Kasumi-1 (cell line): ENCODE measurements at regions not wholly inside any gene's neighbourhood (a gene's known extent, or its start where the extent isn't known, plus 50 kb on each side); places are given as distances from the start of the nearest gene placed in this dataset.

Experiments
- DNase-seq, 2 experiments: peaks; one replicate each; lab custom pipeline; 2025; lab: John Stamatoyannopoulos, UW

- no peak for DNase-seq
Observed at GRCh38 chr1:90650401-90650800, 66.7 kb downstream of the BARHL2 start.

DNA sequence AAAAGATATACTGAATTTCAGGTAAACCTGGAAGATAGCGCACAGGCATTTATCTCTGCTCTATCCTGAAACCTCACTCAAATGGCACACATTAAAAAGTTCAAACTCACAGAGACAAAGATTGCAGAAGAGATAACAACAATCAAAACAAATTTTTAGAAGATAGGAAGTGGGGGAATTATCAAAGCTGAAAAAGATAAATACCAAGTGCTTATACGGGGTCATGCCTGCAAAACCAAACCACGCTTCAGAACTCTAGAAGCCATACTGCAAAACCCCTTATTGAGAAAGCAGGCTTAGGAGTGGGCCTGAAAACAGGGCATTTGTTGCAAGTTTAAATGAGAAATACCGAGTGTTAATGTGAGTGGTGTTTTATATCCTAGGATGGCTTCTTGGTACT lies 76.8 kb downstream of the BARHL2 start:
- DNase-seq = no peak

GRCh38 chr1:90622666-90623065 lies 94.4 kb downstream of the BARHL2 start:
- DNase-seq = no peak

DNA sequence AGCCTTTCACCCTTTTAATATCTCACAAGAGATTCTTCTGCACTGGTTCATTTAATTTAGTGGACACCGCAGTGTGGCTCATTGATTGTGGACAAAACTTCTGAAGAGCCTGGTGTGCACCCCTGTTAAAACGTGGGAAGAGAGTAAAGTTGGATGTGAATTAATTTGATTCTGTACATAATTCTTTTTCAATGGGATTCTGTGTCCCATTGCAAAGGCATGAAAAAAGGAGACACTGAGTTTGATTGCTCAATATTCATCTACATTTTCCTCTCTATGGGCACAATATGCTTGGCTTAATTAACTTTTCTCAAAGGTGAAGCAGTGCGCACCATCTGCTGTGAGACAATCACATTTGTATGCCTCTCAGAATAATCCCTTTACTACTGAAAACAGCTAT lies 95.1 kb downstream of the BARHL2 start:
- DNase-seq = no peak

- DNase-seq = peak; percentile 37 to 47
Observed at GRCh38 chr1:90616395-90616794, 100.7 kb downstream of the BARHL2 start.

DNA sequence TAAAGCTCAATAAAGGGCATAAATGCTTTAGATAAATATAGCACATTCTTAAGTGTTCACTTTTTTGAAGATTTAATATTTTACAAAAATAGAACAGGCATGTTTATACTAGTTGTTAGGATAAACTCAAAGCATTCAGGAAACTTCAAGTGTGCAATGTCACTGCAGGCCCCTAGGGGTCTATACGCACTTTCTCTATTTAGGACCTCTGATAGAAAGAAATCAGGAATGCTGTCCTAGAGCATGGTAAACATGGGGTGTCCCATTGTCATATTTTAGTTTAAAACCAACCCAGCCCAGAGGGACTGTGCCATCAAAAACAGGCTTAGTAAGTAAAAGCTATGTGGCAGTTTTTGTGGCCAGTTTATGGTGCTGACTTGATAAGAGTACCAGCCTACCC lies 102.2 kb downstream of the BARHL2 start:
- peak in 1 of 2 experiments; percentile 34 for DNase-seq

- DNase-seq = peak; percentile 11 to 12
Observed at GRCh38 chr1:90613371-90613770, 103.7 kb downstream of the BARHL2 start.

- no peak for DNase-seq
Observed at GRCh38 chr1:90612033-90612432, 105.1 kb downstream of the BARHL2 start.

DNA sequence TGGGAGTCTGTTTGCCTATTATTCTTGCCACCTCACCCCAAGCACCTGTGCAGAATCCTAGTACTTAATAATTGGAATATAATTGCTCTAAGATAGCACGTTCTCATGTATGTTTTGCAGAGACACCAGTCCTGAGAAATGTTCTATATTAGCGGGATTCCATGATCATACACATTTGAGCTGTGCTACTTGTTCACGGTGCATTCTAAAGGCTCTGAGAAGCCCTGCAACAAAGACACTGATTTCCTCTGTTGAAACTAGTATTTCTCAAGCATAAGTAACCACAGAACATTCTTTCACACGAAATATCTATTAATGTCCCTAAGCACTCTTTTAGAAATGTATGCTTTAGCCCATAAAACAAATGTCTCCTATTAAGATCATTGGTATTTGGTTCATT lies 109.4 kb downstream of the BARHL2 start:
- DNase-seq = no peak

- DNase-seq = no peak
Observed at GRCh38 chr1:90605070-90605469, 112.0 kb downstream of the BARHL2 start.

- no peak for DNase-seq
Observed at GRCh38 chr1:90593312-90593711, 123.8 kb downstream of the BARHL2 start.

DNA sequence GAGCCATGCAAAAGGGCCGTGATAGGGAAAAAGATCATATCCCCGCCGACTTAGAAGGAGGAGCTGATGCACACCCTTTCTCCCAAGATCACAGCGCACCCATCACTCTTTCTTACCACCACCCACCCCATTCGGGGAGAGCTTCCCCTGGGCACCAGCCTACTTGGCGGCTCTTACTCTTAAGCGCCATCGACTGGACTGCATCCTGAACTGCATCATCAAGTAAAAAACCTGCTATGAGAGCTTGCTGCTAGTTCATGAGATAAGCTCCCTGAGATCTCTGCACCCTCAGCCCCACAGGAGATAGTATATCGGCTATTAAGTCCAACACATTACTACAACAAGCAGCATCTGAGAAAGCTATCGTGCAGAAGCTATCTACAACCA lies 125.1 kb downstream of the BARHL2 start:
- no peak for DNase-seq

DNA sequence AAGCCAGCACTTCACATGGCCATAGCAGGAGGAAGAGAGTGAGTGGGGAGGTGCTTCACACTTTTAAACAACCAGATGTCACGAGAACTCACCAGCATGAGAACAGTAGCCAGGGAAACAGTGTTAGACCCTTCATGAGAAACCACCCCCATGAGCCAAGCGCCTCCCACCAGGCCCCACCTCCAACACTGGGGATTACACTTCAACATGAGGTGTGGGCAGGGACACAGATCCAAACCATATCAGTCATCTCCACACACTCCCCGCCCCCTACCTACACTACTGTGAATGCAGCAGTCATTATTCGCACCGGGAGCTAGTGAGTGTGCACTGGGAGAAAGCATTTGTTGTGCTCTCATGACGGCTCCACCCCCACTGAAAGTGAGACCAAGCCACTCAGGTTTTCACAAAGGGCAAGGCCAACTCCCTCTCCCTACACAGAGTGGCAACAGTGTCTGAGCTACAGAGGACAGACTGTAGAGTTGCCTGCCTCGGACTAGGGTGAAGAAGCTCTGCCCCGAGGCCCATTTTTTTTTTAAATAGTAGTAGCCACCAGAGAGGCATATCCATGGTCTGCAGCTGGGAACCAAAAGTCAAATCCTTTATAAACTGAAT lies 125.6 kb downstream of the BARHL2 start:
- DNase-seq = no peak

- DNase-seq = no peak
Observed at GRCh38 chr1:90580176-90580575, 136.9 kb downstream of the BARHL2 start.

DNA sequence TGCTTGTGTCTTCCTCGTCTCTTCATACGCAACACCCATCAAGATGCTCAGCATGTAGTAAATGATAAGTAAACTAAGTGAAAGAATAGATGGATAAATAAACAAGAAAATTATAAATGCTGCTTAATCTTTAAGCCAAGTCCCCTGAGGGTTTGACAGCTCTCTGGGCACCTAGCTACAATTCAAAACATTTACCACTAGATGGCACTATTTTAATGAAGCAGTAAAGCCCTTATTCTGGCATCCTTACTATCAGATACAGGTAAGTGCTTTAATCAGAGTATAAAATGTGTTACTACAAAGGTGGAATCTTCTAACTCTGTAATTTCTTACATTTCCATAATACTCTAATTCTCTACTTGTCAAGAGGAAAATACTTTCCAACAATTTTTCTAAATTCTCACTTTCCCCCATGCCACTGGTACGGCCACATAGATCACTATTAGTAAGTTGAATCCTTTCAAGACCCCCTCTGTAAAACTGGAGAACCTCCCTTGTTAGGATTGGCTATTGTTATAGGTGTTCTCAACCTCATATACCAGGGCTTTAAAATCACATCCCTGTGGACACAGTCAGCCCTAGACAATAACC lies 137.8 kb downstream of the BARHL2 start:
- peak; percentile 51 to 70 for DNase-seq

DNA sequence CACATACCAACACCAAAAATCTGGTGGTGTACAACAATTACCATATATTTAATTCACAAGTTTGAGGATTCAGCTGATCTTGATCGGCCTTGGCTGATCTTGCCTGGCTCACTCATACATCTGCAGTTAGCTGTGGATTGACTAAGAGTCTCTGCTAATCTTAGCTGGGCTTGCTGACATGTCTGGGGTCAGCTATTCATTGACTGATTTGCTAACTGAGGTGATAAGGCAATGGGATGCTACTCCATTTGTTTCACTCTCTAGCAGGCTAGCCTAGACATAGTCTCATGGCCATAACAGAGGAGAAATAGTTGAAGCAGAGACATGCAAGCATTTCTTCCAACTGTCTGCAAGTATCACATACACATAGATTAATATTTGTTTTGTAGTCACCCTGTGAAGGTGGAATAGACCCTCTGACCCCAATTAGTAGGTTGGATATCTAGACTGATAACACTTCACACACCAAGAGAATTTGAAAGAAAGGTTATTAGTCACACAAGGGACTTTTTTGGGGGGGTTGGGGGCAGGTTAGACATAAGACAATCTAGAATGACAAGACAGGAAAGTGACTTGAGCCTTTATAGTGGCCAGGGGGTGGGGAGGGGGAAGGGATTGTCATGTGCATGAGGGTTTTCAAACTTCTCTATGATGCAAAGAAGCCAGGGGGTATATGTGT lies 142.3 kb downstream of the BARHL2 start:
- no peak for DNase-seq

DNA sequence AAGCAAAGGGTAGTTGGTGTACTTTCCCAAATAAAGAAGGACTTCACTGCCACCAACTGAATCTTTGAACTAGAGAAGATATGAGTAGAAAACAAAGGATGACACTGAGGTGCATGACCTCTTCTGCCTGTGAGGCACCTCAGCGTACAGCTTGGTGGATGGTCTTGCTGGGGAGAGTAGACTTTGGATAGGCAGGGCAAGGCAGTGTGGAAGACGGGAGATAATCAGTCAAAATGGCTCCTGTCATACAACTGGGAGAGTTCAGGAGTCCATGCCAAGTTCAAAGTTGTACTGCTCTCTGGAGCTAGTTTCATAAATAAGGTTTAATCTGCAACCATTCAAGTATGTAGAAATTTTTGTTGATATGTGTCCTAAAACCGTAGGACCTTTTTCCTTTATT lies 143.4 kb downstream of the BARHL2 start:
- no peak for DNase-seq

DNA sequence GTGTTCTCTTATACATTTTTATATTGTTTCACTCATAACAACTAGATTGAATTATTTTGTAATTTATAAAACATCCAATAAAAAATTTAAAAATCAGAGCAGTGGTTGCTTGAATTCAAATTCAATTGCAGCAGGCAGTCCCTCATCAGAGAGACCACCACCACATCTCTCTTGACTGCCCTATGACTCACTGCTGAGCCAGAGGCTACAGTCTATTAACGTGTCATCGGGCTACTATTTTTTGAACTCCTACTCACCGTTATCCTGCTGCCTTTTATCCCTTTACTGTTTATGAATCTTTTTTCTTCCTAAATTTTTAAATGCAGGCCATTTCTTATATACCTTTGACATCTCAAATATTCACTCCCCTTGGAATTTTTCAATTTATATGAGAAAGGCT lies 144.7 kb downstream of the BARHL2 start:
- no peak for DNase-seq

- no peak for DNase-seq
Observed at GRCh38 chr1:90568436-90568835, 148.7 kb downstream of the BARHL2 start.

DNA sequence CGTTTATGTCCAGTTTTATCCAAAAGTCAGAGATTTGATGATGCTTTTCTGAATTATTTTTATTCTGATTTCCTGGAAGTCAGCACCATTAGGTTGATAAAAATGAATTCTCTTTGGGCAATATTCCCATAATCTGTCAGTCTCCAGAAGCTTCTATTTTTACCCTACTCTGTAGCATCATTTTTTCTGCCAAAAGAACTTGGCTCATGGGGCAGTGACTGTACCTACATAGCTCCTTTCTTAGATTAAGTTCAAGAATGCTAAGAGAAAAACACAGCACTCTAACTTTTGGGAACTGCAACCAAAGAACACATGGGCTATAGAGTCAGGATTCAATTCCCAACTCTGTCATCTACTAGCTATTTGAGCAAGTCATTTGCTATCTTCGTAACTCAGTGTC lies 152.9 kb downstream of the BARHL2 start:
- DNase-seq = no peak

DNA sequence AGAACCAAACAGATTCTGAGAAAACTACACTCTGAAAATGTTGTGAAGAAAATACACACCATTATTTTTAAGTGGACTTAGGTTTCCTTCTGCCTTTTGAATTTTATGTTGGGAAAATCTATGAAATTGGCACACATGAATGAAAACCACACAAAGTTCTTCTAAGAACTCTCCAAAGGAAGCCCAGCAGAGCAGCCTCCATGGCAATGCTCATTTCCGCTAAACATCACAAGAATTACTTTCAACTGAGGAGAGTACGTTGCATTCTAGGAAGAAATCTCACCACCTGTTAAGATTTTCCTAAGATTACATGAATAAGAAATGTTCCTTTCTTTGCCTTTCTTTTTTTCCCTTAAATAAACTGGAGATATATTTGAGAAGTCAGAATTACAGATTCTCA lies 154.2 kb downstream of the BARHL2 start:
- DNase-seq = no peak

GRCh38 chr1:90561911-90562310 lies 155.2 kb downstream of the BARHL2 start:
- no peak for DNase-seq

DNA sequence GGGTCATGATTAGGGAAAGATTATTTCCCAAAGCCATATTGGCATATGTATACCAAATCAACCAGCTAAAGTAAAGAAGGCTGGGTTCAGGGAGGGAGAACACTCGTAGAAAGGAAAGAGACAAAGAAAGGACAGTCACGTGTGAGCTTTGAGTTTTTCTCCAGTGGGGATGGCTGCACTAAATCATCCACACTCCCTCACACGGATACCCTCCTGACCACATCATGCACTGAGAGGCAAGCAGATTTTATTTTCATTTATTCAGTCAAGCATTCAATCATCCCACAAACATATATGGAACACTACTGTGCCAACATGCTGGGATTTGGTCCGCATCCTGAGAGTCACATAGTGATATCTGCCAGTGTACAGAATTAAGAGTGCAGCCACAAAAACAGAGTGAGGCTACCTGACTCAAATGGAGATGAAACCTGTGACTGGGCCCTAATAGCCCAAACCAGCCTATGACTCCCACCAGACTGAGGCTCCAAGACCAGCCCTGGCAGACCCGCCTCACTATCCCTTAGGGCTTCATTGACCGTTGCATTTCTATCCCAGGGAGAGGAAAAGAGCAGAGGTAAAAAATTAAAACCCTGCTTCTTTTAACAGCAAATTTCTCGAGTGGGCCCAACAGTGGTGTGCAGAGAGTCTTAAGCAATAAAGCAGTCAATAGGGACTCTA lies 155.9 kb downstream of the BARHL2 start:
- DNase-seq = no peak
